Activated CD4-positive, alpha-beta T cell treated with anti-CD3 and anti-CD28 coated beads for 4 hours (primary cell): ENCODE measurements at regions not wholly inside any gene's neighbourhood (a gene's known extent, or its start where the extent isn't known, plus 50 kb on each side); places are given as distances from the start of the nearest gene placed in this dataset.
"Not testable (repeated sequence)": the region's sequence is repeated elsewhere in the genome, so short reads cannot be mapped to it uniquely, and the experiment has no call there.

Experiments used
- DNase-seq, 2 donors: peaks; one replicate each; pipeline ENCODE4 v3.0.0-alpha.2; 2020

GRCh38 chr12:18849761-18850160 is 111.8 kb downstream of the CAPZA3 start:
- no peak for DNase-seq

DNA sequence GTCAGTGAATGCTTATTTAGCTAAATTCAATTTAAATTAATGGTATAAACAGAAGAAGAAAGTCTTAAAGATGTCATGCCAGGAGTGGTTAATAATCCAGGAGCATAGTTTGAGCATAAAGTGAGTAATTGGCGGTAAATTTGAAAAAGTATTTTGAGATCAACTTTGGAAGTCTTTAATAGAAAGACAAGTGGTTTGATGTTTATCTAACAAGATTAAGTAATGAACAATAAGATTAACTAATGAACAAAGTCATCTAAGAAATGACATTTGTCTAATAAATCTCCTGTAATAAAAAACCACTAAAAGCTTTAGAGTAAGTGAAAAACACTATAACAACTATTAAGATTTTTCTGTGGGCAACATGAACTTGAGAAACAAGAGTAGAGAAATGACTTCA is 112.8 kb downstream of the CAPZA3 start:
- no peak for DNase-seq

- no peak for DNase-seq
Measured at GRCh38 chr12:18851271-18851670, 113.4 kb downstream of the CAPZA3 start.

- no peak for DNase-seq
Measured at GRCh38 chr12:18853570-18854366, 115.8 kb downstream of the CAPZA3 start.

DNA sequence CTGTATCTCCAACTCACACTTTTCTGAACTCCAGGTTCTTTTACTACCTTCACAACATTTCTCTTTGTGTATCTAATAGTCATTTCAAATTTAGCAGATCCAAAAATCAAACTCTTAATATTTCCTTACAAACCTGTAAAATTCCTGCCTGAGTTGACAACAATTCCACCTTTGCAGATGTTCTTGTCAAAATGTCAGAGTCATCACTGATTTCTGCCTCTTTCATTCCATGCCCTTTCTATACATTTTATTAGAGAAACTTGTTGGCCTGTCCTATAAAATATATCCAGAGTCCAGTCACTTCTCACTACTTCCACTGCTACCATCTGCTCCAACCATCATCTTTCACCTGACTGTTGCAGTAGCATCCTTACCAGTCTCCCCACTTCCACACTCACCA is 119.7 kb downstream of the CAPZA3 start:
- DNase-seq, result no peak

GRCh38 chr12:18859400-18859799 is 121.5 kb downstream of the CAPZA3 start:
- no peak for DNase-seq

GRCh38 chr12:18861287-18861858 is 123.5 kb downstream of the CAPZA3 start:
- no peak for DNase-seq

GRCh38 chr12:18863769-18864500 is 126.0 kb downstream of the CAPZA3 start:
- DNase-seq, result no peak

- DNase-seq, result no peak
Measured at GRCh38 chr12:18864900-18865561, 127.1 kb downstream of the CAPZA3 start.

DNA sequence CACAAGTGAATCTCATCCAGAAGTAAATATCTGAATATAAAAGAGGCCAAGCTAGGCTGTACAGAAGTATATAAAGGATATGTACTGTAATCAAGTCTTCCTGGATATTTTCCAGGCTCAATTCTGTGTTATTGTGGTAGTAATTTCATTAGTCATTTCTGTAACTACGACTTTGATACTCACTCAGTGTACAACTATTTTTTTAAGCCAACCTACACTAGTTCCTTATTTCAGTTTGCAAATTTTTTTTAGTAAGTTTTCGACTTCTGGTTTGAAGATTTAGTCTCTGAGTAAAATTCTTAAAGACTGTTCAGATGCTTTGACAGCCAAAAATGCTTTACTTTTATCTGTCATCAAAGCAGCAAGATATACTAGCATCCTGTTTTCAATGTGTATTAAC is 130.8 kb downstream of the CAPZA3 start:
- DNase-seq, result no peak

DNA sequence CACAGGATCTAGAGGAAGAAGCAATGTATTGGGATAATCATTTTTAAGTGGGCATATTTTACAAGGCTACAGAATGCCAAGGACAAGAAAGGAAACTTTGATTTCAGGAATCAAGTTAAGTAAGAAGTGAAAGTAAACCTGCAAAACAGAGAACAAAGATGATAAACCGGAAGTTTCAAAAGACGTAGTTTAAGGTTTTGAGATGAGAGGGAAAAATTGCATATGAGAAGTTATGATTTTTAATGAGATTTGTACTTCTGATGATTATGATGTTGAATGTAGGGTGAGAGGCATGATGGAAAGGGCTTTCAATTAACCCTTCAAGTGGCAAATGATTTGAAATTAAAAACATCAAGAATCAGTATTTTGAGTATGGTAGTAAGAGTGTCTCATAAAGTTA is 134.9 kb downstream of the CAPZA3 start:
- no peak for DNase-seq

DNA sequence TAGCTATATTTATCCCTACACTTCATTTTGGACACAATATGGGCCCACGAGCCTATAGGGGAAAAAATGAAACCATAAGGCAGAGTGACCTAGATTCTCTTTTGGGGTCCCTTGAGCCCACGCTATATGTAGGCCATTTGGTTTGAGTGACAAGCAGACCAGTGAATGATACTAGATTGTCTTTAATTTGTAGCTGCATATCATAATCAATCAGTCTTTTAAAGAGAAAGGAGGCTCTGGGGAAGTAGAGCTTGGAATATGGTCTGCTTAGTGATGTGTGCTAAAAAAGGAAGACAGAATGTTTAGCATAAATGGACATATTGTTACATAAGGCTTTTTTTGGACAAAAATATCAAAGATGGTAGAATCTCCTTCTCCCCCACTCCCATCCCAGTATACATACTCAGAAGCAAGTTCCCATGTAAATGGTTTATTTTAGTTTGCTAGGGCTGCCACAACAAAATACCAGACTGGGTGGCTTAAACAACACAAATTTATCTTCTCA is 140.8 kb downstream of the CAPZA3 start:
- no peak for DNase-seq

GRCh38 chr12:18882690-18883089 is 144.8 kb downstream of the CAPZA3 start:
- DNase-seq, result no peak

GRCh38 chr12:18886962-18887361 is 149.0 kb downstream of the CAPZA3 start:
- DNase-seq, result no peak

- no peak for DNase-seq
Measured at GRCh38 chr12:18887368-18887767, 149.4 kb downstream of the CAPZA3 start.

- no peak for DNase-seq
Measured at GRCh38 chr12:18888047-18888446, 150.1 kb downstream of the CAPZA3 start.

- DNase-seq, result not testable (repeated sequence)
Measured at GRCh38 chr12:18890621-18891020, 152.7 kb downstream of the CAPZA3 start.

DNA sequence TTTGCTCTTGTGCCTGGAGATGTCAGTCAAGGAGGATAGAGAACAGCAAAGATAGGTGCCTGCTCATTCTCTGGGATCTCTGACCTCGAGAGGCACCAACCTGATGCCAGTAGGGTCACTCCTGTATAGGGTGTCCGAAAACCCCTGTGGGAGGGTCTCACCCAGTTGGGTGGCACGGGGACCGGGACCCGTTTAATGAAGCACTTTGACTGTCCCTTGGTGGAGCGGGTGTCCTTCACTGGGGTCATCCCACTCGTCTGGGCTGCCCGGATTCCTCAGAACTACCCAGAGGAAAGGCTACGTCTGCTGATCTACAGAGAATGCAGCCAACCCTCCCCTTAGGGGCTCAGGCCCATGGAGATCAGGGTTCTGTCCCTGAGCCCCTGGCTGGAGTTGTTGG is 157.6 kb downstream of the CAPZA3 start:
- DNase-seq, result no peak

DNA sequence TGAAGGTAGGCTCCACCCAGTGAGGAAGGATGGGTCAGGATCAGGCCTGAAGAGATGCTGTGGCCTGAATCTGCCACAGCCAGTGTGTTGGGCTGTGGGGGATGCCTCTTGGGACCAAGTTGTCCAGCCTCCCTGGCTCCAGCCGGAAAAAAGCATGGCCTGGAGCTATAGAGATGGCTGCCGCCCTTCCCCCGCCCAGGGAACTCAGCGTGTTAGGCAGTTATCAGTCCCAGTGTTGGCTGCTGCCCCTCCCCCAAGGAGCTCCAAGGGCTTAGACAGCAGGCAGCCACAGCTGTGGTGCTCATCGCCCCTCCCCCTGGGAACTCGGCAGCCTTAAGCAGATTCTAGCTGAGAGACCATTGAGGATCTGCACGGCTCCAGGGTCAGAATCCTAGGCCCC is 158.0 kb downstream of the CAPZA3 start:
- no peak for DNase-seq

GRCh38 chr12:18897823-18898222 is 159.9 kb downstream of the CAPZA3 start:
- DNase-seq, result no peak

GRCh38 chr12:18898470-18898869 is 160.6 kb downstream of the CAPZA3 start:
- DNase-seq, result no peak

DNA sequence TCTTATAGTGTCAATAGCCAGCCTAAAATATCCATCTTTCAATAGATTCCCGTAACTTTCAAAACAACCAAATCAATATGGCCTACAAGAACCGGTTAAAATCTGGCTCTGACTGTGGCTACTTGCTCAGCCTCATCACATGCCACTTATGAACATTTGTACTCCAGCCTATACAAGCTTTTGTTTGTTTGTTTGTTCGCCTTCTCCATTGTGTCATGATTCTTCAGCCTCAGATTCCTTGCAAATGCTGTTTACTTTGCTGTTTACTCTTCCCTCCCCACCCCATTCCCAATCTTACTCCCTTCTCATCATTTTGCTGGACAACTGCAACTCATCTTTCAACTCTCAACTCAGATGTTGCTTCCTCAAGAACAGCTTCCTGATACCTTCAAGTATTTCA is 161.2 kb downstream of the CAPZA3 start:
- no peak for DNase-seq

- DNase-seq, result no peak
Measured at GRCh38 chr12:18899678-18900317, 161.9 kb downstream of the CAPZA3 start.
